GM18519 (cell line): ENCODE measurements at regions not wholly inside any gene's neighbourhood (a gene's known extent, or its start where the extent isn't known, plus 50 kb on each side); places are given as distances from the start of the nearest gene placed in this dataset.
"Not testable (repeated sequence)": the region's sequence is repeated elsewhere in the genome, so short reads cannot be mapped to it uniquely, and the experiment has no call there.

ENCODE experiments used
- ATAC-seq: cut with Tn5 transposase; IDR thresholded peaks from one replicate; pipeline ENCODE4 v1.9.1; 2021; ENCODE audit warnings: mild to moderate bottlenecking, moderate library complexity; ENCODE audit not compliant: unreplicated experiment, low FRiP score

GRCh38 chr6:6964675-6965074 is 143.1 kb upstream of the RREB1 start:
- ATAC-seq: no peak

- no peak for ATAC-seq
Measured at GRCh38 chr6:6966127-6966526, 141.6 kb upstream of the RREB1 start.

DNA sequence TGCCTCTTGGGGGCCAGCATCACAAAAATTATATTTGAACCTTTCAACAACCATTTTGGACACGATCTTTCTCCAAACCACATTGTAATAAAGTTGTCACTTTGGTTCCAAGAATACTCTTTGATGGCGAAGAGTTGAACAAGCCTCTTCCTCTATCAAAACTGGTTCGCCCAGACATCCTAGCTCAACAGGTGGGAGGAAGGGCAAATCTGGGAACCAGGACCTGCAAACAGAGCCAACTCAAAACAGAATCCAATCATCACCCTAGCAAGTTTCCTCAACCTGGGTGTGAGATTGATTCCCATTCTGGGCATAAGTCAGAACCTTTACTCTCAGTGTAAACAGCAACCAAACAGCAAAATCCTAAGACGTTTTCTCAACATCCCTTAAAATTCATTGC is 141.2 kb upstream of the RREB1 start:
- no peak for ATAC-seq

DNA sequence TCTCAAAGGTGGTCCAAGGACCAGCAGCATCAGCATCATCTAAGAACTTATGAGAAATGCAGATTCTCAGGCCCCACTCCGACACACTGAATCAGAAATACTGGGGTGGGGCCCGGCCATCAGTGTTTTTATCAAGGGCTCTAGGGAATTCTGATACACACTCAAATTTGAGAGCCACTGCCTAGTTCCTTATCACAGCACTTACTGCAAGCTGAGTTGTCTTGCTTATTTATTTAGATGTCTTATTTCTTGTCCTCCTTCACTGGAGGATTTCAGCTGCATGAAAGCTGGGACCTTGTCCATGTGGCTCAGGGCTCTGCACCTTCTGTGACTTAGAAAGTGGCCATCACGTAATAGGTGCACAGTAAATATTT is 139.4 kb upstream of the RREB1 start:
- ATAC-seq: no peak

GRCh38 chr6:6968731-6969552 is 138.8 kb upstream of the RREB1 start:
- no peak for ATAC-seq

DNA sequence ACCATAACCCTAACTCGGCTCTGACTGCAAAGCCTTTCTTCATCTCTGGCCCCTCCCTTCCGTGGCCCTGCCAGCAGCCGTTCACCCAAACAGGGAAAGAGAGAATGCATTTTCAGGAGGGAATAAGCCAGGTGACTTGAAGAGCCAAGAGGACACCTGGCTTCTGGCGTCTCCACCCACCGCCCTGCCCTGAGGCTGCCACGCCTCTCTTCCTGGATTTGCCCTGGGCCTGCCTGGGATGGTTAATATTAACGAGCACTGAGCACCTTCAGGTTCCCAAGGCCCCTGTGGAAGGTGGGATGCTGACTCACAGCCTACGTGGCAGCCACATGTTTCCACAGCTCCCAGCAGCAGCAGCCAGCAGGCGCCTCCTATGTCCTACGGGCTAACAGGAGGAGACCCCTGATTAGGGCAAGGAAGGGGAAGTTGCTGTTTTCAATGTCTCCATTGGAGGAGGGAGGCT is 138.0 kb upstream of the RREB1 start:
- no peak for ATAC-seq

DNA sequence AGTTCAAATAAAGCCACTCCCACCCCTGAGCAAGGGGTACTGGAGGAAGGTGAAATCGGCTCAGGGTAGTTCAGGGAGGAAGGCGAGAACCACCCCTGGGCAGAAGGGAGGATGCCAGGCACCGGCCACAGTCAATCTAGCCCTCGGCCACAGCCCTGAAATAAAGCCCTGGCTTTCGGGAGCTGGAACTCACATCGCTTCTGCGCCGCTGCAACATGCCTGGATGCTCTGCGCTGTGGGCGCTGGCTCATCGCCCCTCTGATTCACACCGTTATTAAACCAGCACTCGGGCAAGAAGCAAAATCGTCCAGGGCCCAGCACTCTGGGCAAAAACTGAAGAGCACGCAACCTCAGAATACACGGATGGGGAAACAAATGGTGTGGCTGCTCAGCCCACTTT is 136.9 kb upstream of the RREB1 start:
- no peak for ATAC-seq

GRCh38 chr6:6971369-6971768 is 136.4 kb upstream of the RREB1 start:
- no peak for ATAC-seq

- no peak for ATAC-seq
Measured at GRCh38 chr6:6972456-6972855, 135.3 kb upstream of the RREB1 start.

DNA sequence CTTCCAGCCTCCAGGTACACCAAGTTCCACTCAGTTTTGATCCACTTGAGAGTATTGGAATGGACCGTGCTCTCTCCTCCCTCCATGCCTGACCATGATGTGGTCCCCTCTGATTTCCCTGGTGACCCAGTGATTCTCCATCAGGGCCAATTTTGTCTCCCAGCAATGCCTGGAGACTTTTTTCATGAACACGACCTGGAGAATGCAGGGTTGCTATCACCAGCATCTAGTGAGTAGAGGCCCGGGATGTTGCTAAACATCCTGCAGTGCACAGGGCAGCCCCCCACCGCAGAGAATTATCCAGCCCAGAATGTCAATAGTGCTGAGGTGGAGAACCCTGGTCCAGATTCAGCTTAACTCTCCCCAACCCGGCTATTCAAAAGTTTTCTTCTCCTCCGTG is 134.0 kb upstream of the RREB1 start:
- ATAC-seq: no peak

DNA sequence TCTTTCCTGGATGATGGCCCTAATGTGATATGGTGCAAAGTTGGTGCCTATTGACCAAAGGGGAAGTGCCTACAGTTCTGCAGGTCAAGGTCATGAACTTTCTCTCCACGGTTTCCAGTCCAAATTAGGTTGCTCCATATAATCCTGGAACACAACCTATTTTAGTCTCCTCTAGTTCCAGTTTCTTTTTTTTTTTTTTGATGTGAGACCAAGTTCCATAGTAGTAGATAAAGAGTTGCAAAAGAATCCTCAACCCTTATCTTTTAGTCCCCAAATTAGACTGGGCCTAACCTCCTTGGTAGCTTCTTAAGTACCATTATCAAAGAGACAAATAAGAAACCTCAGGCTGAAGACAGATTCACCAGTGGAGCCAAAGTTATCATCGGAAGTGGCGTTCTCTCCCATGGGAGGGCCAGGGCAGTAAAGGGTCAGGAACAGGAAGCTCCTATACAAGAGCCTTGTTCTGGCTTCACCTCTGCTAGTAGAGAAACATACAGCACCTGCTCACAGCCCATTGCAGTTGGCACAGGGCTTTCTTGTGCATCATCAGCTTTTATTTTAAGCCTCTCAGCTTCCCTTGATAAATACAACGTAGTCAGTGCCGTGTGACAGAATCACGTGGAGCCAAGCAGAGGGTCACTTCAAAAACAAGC is 132.2 kb upstream of the RREB1 start:
- ATAC-seq: no peak

- no peak for ATAC-seq
Measured at GRCh38 chr6:6976193-6976592, 131.6 kb upstream of the RREB1 start.

DNA sequence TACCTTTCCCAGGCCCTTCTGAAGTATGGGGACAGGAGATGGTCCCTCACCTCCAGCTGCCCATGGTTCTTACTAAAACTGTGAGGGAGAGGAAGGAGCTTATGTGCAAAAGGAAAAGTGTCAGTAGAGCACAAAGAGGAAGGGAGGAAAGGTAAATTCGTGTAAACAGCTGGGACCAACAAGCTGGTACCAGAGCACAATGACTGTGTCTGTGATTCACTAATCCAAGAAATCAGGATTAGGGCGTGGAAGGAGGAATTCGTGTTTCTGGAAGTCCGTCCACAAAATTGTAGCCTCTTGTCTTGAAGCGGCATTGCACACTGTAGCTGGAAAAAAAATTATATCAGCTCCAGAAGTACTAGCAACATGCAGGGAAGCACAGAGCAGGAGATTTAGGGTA is 129.0 kb upstream of the RREB1 start:
- ATAC-seq: no peak

DNA sequence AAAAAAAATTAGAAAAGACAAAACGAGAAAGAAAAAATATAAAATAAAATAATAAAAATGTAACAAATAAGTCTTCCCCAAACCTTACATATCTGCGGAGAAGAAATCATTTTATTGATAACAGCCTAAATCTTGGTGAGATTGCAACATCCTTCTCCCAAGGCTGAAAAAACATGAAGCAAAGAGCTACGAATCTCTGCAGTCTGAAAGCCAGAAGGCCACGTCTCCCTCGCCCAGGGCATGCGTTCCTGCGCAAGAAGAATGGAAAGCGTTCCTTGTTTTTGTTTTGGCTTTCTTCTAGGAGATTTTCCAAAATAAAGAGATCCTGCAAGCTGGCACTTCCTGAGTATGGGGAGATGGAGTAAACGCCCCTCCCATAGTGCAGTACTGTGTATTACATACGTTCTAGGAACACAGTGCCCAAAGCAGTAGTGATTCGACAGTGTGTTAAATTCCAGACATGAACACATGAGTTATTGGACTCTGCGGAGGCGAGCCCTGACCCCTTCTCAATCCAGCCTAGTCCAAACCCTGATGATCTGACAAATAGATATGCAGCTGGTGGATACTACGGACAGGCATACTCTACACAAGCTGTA is 126.7 kb upstream of the RREB1 start:
- ATAC-seq: no peak

DNA sequence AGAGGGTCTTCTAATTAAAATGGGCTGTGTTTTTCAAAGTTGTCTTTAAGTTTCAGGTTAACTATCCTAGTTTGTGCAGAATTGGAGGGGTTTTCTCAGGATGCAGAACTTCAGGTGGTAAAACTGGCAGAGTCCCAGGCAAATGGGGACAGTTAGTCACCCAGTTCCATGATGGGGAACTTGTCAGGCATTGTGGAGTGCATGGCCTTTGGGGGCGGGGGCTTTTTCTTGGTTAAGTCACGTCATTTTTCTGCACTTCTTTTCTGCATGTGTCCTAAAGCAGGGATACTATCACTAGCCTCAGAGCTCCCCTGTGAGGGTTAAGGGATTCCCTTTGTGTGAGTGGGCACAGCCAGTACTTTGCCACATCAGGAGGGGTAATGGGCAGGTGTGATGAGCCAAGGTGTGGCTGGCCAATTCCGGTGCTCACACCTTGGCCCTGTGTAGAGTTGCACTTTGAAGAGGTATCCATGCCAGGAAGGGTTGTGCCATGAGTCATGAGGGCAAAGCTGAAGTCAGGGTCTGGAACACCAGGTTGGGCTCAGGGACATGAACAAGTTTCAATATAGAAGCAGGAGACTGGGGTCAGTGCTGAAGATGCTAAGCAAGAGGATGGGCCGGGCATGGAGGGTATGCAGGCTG is 126.0 kb upstream of the RREB1 start:
- no peak for ATAC-seq

DNA sequence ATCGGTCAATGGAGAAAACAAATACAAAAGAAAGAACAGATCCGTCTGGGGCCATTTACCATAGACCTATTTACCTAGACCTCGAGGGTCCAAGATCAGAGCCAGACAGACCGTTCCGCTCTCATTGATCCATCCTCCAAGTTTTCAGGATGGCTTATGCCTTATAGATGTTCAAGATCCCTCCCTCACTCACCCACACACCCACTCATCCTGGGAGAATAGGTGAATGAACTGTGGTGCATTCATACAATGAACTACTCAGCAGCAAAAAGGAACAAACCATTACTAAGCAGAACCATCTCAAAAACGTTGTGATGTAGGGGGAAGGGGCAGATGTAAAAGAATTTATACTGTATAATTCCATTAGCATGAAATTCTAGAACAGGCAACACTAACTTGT is 125.1 kb upstream of the RREB1 start:
- ATAC-seq: no peak

DNA sequence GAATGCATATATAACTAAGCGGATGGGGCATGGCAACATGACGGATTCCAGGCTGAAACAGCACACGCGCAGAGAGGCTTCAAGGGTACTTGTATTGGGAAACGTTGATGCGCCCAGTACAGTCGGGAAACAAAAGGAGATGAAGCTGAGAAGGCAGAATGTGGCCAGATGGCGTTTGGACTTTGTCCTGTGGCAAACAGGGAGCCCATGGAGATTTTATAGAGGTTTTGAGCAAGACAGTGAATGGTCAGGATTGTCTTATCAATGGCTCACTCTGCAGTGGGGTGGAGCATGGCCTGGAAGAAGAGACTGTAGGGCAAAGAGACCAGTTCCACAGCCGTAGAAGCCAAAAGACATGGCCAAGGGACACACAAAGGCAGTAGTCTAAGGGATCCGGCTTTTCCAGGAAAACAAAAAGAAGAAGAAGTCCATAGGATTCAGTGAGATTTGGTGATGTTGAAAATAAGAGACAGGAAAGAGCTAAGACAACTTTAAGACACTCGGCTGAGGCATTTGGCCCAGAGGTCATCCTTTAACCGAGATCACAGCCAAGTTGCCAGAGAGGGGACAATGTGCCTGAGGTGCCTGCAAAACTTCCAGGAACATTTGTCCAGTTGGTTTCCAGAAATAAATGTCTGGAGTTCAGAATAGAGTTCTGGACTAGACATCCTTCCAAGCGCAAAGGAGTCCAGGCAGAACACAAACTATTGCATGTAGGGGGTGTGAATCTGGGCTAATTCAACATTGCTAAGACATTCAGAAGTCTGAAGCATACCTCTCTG is 123.0 kb upstream of the RREB1 start:
- ATAC-seq: no peak

- no peak for ATAC-seq
Measured at GRCh38 chr6:6986344-6986743, 121.4 kb upstream of the RREB1 start.

DNA sequence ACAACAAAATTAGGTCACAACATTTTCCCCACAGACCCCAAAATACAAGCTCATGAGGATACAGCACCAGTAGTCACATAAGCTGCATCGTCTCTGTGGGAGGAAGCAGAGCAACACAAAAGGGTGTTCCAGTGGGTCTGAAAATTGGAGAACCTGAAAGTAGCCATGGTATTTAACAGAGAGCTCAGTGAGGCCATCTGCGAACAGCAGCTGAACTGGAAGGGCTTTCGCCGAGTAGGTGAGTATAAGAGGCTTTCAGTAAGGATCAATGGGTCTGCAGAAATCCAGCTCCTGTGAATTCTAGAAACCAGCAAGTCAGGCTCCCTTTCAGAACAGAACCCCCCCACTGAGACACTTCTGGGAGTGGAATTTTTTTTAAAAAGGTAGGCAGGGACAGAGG is 120.0 kb upstream of the RREB1 start:
- no peak for ATAC-seq

GRCh38 chr6:6990059-6990458 is 117.7 kb upstream of the RREB1 start:
- not testable (repeated sequence) for ATAC-seq
